GM21717 (cell line): ENCODE measurements at regions not wholly inside any gene's neighbourhood (a gene's known extent, or its start where the extent isn't known, plus 50 kb on each side); places are given as distances from the start of the nearest gene placed in this dataset.

ENCODE experiments used
- ATAC-seq: cut with Tn5 transposase; IDR thresholded peaks from one replicate; pipeline ENCODE4 v1.9.1; 2021; ENCODE audit warnings: mild to moderate bottlenecking, moderate library complexity; ENCODE audit not compliant: unreplicated experiment

DNA sequence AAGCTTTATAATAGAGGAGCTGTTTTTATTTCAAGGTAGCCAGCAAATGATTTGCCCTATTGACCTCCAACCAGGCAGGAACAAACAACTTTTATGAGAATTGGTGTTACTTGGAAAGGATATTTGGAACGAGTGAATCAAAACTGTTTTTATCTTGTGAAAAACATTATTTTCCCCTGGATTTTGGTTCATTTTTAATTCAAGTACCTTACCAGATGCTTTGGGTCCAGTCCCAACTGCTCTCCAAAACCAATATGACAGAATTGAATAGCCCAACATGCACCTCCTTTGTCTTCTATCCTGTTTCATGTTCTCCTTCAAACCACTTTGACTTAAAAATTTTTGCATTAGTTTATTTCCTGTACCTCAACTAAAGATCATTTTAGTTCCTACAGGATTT, 178.6 kb upstream of the RBMS1 start:
- no peak for ATAC-seq

DNA sequence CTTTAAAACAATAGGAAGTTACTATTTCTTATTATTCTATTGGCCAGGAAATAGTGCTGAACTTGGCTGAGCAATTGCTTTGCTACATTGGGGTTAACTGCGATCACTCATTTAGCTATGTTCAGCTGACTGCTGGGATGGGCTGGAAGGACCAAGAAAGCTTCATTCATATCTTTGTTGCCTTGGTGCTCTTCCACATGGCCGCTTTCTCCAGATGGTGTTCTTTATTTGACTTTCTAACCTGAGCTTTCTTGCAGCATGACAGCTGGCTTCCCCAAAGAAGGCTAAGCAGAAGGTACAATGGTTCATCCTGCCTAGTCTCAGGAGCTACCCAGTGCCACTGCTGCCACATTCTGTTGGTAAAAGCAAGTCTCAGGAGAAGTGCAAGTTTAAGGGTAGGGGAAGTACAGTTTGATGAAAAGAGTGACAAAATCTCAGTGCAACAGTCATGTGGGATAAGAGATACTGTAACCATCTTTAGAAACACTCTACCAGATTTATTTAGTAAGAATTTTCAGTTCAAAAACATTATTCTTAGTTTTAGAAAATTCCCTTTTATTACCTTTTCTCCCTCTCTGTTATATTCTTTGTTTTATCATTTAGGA, 180.6 kb upstream of the RBMS1 start:
- ATAC-seq = no peak

GRCh38 chr2:160679686-160680085, 186.1 kb upstream of the RBMS1 start:
- ATAC-seq = no peak

GRCh38 chr2:160680294-160680693, 186.7 kb upstream of the RBMS1 start:
- ATAC-seq = no peak

- ATAC-seq = no peak
These were observed 187.4 kb upstream of the RBMS1 start for GRCh38 chr2:160680974-160681373.

GRCh38 chr2:160683206-160683605, 189.6 kb upstream of the RBMS1 start:
- ATAC-seq = no peak

GRCh38 chr2:160687629-160688028, 194.0 kb upstream of the RBMS1 start:
- ATAC-seq = no peak

GRCh38 chr2:160689441-160689840, 195.8 kb upstream of the RBMS1 start:
- no peak for ATAC-seq

GRCh38 chr2:160694221-160694620, 200.6 kb upstream of the RBMS1 start:
- no peak for ATAC-seq

- peak; percentile 76 for ATAC-seq
These were observed 201.0 kb upstream of the RBMS1 start for GRCh38 chr2:160694631-160695030.

GRCh38 chr2:160695402-160696086, 201.9 kb upstream of the RBMS1 start:
- ATAC-seq = no peak

DNA sequence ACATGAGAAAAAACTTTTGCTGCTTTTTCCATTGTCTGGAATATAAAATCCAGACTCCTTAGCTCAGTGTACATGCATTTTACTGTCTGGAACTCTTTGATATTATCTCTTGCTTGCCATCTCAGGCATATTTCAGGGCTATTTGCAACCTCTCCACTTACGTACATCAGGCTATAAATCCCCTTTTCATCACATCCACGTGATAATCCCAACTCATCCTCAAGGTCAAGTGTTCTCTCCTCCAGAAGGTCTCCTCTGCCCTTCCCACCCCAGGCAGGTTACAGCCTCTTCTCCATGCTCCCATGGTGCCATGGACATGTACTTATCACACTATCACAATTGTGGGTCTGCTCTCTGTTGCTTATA, 202.5 kb upstream of the RBMS1 start:
- ATAC-seq = no peak

DNA sequence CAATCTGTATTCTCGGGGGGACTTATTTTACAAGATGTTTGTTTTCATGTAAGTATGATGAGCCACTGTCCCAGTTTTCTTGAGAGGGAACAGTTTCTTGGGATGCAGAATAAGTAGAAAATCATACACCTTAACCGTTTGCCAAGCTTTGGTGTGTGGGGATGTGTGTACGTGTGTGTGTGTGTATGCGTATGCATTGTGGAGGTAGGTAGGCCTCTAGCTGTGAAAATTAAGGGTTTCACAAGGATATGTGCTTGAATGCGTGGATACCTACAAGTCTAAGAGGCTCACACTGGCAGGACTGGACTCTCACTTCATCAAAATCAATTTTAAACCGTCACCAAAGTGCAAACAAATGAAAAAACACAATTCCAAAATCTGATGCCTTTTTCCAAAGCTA, 204.2 kb upstream of the RBMS1 start:
- ATAC-seq = no peak

- no peak for ATAC-seq
These were observed 206.6 kb upstream of the RBMS1 start for GRCh38 chr2:160700021-160700814.

- no peak for ATAC-seq
These were observed 208.2 kb upstream of the RBMS1 start for GRCh38 chr2:160701822-160702221.

GRCh38 chr2:160702754-160703153, 209.1 kb upstream of the RBMS1 start:
- no peak for ATAC-seq

GRCh38 chr2:160703648-160704585, 210.3 kb upstream of the RBMS1 start:
- ATAC-seq = peak; percentile 94

DNA sequence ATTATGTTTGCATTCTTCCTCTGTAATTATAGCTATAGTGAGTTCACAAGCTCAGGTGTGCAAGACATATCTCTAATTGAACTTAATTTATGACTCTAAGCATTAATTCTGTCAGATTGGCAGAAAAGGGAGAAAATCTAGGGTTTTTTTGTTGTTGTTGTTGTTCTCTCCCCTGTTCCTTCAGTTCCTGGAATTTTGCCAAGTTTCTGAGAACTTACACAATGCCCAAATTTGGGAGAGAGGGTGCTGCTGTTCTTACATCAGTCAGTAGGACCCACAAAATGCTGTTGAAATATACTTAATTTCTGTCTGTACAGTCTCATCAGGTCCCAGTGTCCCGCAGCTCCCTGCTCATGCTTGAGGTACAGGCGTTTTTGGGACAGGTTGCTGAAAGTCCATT, 221.8 kb upstream of the RBMS1 start:
- ATAC-seq = no peak

GRCh38 chr2:160719116-160719515, 225.5 kb upstream of the RBMS1 start:
- no peak for ATAC-seq

DNA sequence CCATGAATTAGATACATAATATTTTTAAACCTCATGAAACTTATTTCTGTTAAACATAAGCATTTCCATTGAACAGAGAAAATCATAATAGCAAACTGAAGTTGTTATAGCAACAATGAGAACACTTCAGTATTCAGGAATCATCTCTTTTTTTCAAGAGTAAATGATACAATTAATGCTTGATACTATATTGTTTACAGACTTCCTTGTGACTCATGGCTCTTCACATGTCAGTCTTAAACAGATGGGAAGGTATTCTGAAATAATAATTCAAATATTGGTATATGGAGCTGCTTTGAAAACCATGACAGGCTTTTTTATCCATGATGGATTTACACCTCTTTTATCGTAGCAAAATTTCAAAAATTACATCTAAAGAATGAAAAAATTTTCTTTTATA, 226.5 kb upstream of the RBMS1 start:
- ATAC-seq = no peak
